AML-193 (cell line): ENCODE measurements at regions not wholly inside any gene's neighbourhood (a gene's known extent, or its start where the extent isn't known, plus 50 kb on each side); places are given as distances from the start of the nearest gene placed in this dataset.
"Not testable (repeated sequence)": the region's sequence is repeated elsewhere in the genome, so short reads cannot be mapped to it uniquely, and the experiment has no call there.

Source experiments
- DNase-seq, 2 experiments: peaks; one replicate each; lab custom pipeline; 2025; lab: John Stamatoyannopoulos, UW

- DNase-seq: peak; percentile 52 to 66
Measured at GRCh38 chr16:21363550-21364223, 85.6 kb upstream of the CRYM start.

- DNase-seq: not testable (repeated sequence)
Measured at GRCh38 chr16:21361612-21362227, 83.6 kb upstream of the CRYM start.

GRCh38 chr16:21361045-21361444, 83.0 kb upstream of the CRYM start:
- DNase-seq: not testable (repeated sequence)

GRCh38 chr16:21359513-21359912, 81.4 kb upstream of the CRYM start:
- not testable (repeated sequence) for DNase-seq

- not testable (repeated sequence) for DNase-seq
Measured at GRCh38 chr16:21358261-21358795, 80.2 kb upstream of the CRYM start.

GRCh38 chr16:21356308-21356707, 78.2 kb upstream of the CRYM start:
- not testable (repeated sequence) for DNase-seq

- DNase-seq: not testable (repeated sequence)
Measured at GRCh38 chr16:21351433-21351832, 73.3 kb upstream of the CRYM start.

GRCh38 chr16:21350851-21351250, 72.8 kb upstream of the CRYM start:
- not testable (repeated sequence) for DNase-seq

DNA sequence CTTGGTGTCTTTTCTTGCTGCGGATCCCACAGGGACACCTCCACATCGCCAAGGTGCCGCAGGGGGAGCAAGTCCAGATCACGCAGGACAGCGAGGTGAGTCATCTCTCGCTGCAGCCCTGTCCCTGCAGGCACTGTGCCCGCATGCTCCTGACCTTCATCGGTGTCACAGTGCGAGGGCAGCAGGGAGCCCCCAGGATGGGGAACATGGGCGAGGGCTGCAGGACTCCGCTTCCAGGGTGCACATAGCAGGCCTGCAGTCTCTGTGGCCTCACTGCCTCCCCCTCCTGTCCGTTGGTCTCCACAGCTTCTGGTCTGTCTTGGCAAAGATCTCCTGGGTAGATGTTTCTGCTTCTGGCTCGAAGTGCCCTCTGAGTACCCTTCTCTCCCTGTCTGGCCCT, 71.2 kb upstream of the CRYM start:
- not testable (repeated sequence) for DNase-seq

GRCh38 chr16:21348815-21349214, 70.7 kb upstream of the CRYM start:
- not testable (repeated sequence) for DNase-seq

- not testable (repeated sequence) for DNase-seq
Measured at GRCh38 chr16:21347538-21347937, 69.4 kb upstream of the CRYM start.

- DNase-seq: not testable (repeated sequence)
Measured at GRCh38 chr16:21346756-21347491, 68.8 kb upstream of the CRYM start.

DNA sequence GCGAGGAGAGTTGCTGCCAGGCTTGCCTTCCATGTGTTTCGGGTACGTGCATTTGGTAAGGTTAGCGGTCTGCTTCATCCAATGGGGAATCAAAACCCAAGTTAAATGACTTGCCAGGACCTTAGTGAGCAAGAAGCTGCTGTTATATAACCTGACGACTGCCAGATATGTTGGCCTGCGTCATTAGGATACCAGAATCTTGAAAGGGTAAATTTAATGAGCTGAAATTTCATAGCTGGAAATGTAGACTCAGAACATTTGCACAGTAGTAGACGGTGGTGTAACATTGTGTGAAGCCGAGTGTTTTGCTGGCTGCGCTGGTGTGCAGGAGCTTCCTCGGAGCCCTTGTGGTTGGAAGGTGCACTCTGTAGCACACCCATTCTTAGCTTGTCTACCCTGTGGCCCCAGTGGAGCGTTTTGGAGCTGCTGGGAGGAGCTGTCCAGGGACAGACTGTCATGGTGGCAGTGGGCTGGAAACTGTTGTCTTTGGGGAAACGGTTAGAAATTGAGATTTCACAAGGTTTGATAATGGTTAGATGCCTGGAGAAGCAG, 66.3 kb upstream of the CRYM start:
- not testable (repeated sequence) for DNase-seq

- DNase-seq: no peak
Measured at GRCh38 chr16:21341101-21341500, 63.0 kb upstream of the CRYM start.

GRCh38 chr16:21339941-21340340, 61.9 kb upstream of the CRYM start:
- no peak for DNase-seq

GRCh38 chr16:21339269-21339641, 61.2 kb upstream of the CRYM start:
- no peak for DNase-seq

DNA sequence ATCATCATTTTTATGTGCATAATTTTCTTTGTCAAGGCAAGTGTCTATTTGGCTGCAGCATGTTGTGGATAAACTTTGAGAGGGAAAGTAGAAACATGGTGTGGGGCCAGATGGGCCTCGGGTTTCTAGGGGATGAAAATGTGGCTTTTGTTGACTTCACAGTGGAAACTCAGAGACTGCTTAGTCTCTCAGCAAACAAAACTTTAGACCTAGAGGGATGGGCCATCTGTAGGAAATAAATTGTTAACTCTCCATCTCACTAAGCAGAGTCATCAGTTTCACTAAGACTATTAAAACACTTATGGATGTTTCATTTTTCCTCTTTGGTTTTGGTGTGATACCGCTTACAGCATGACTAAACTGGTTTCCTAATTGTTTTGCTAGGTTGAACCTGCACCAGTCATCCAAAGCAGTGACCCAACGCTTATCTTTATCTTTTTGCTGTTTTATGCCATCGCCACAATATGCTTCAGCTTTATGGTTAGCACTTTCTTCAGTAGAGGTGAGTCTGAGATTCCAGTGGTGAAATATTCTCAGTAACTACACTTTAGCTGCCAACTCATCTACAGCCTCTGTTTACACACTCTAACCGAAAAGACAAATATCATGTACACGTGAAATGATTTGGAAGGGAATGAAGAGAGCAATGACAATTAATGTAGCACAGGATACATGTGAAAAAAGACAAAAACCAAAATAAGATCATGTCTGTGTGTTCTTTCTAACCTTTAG, 60.6 kb upstream of the CRYM start:
- no peak for DNase-seq

- no peak for DNase-seq
Measured at GRCh38 chr16:21336231-21336630, 58.1 kb upstream of the CRYM start.

- DNase-seq: not testable (repeated sequence)
Measured at GRCh38 chr16:21334188-21335146, 56.4 kb upstream of the CRYM start.

DNA sequence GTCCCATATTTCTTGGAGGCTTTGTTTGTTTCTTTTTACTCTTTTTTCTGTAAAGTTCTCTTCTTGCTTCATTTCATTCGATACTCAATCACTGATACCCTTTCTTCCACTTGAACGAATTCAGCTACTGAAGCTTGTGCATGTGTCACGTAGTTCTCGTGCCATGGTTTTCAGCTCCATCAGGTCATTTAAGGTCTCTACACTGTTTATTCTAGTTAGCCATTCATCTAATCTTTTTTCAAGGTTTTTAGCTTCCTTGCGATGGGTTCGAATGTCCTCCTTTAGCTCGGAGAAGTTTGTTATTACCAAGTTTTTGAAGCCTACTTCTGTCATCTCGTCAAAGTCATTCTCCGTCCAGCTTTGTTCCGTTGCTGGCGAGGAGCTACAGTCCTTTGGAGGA, 55.6 kb upstream of the CRYM start:
- not testable (repeated sequence) for DNase-seq
